AG04450 (cell line): ENCODE measurements at regions not wholly inside any gene's neighbourhood (a gene's known extent, or its start where the extent isn't known, plus 50 kb on each side); places are given as distances from the start of the nearest gene placed in this dataset.

Source experiments
- CTCF ChIA-PET: fragments of 300-600, 350-600 bp; formaldehyde crosslinking; extraction: SDS; loops from one replicate; lab custom pipeline; 2022; ENCODE audit warnings: antibody characterized with exemption, inconsistent platforms; lab: Charles Lee
- POLR2A ChIA-PET: fragments of 350-600 bp; formaldehyde crosslinking; extraction: SDS; loops from one replicate; lab custom pipeline; 2021; ENCODE audit warnings: antibody characterized with exemption, inconsistent platforms; lab: Yijun Ruan, JAX
- DNase-seq: peaks from one replicate; pipeline ENCODE4 v3.0.0-alpha.2; 2011; ENCODE audit warnings: low read depth, low spot score
- H3K27ac ChIP-seq: one replicate; pipeline ENCODE4 v1.5.1; 2012; ENCODE audit warnings: low read depth, low read length, control low read depth
- H3K27me3 ChIP-seq: one replicate; pipeline ENCODE4 v1.6.0; 2012; ENCODE audit warnings: low read length; ENCODE audit not compliant: control insufficient read depth, insufficient read depth
- H3K4me3 ChIP-seq: 2 replicates; pipeline ENCODE4 v1.5.1; 2011; ENCODE audit warnings: mild to moderate bottlenecking, low read depth, low read length, control low read depth
- H3K9me3 ChIP-seq: 2 replicates; pipeline ENCODE4 v1.5.1; 2012; ENCODE audit warnings: low read length; ENCODE audit not compliant: control insufficient read depth, insufficient read depth
- CTCF ChIP-seq: IDR thresholded peaks from 2 replicates; pipeline ENCODE4 v1.5.1; 2011; ENCODE audit warnings: low read depth, low read length, control low read depth, inconsistent platforms

DNA sequence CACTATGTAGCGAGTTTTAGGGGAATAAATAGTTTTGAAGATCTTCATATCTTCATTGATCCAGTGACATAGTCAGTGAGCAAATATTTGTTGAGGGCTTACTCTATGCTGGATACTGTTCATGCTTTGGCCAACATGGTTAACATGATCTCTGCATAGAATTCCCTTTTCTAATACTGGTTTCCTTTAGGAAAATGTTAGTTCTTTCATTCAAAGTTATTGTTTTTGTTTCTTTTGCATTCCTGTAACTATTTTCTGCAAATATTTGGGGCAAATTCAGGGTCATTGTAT is 226.5 kb downstream of the C12orf50 start:
- no peak overlapping the region for H3K27ac ChIP-seq
- ChIA-PET CTCF (interaction anchor here (1.6 kb wide), 1 partner anchor 14 kb away, joined by 3 read pairs; no protein-coding TSS in a partner anchor), POLR2A (no interaction called here)
- TF ChIP-seq CTCF: no peak
- H3K4me3 ChIP-seq: no peak overlapping the region
- no peaks in the 10 kb centered on the region for H3K9me3 ChIP-seq
- H3K27me3 ChIP-seq: no peaks in the 10 kb centered on the region
- DNase-seq: no peak

DNA sequence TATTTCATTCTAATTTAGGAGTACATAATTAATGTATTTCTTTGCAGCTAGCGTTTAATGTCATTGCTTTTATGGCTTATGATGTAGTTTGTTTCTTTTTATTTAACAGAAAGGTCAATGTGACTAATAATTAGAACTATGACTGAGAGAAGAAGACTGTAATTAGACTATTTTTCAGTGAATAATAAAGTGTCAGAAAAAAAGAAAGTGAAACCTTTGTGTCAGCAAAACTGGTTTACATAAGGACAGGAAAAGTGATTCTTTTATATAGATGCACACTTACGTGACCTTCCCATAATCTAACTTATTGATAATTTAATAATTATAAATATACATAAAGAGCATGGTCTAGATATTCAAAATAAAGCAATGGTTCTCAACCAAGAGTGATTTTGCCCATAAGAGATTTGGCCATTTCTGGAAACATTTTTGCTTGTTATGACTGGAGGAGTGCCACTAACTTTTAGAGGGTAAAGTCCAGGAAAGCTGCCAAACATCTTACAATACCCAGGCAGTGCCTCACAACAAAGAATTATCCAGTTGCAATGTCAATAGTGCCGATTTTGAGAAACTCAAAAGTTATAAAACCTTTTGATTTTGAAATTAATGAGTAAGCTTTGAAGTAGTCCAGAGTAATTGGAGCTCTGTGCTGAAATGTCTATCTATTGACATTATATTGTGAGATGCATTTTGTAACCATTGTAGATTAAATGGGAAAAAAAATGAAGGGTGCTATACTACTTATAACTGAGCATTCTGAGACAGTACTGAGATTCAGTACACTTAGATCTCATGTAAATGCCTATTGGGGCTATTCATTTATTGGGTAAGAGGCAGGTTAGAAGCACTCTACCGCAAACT is 227.1 kb downstream of the C12orf50 start:
- H3K27me3 ChIP-seq: no peaks in the 10 kb centered on the region
- ChIA-PET POLR2A (no interaction called here), CTCF (interaction anchor here (1.6 kb wide), 1 partner anchor 14 kb away, joined by 3 read pairs; no protein-coding TSS in a partner anchor)
- H3K4me3 ChIP-seq: no peak overlapping the region
- TF ChIP-seq CTCF: no peak
- DNase-seq: no peak
- no peak overlapping the region for H3K27ac ChIP-seq
- H3K9me3 ChIP-seq: no peaks in the 10 kb centered on the region

GRCh38 chr12:87796961-87797516 is 232.2 kb downstream of the C12orf50 start:
- H3K9me3 ChIP-seq: no peaks in the 10 kb centered on the region
- ChIA-PET POLR2A (no interaction called here), CTCF (no interaction called here)
- H3K4me3 ChIP-seq: no peak overlapping the region
- no peaks in the 10 kb centered on the region for H3K27me3 ChIP-seq
- DNase-seq: no peak
- no peak for TF ChIP-seq CTCF
- no peak overlapping the region for H3K27ac ChIP-seq

- no peak overlapping the region for H3K4me3 ChIP-seq
- CTCF ChIA-PET: no interaction called here
- POLR2A ChIA-PET: no interaction called here
- no peaks in the 10 kb centered on the region for H3K9me3 ChIP-seq
- no peak for TF ChIP-seq CTCF
- DNase-seq: no peak
- no peak overlapping the region for H3K27ac ChIP-seq
- H3K27me3 ChIP-seq: no peaks in the 10 kb centered on the region
These were observed 233.6 kb downstream of the C12orf50 start for GRCh38 chr12:87795555-87795954.

DNA sequence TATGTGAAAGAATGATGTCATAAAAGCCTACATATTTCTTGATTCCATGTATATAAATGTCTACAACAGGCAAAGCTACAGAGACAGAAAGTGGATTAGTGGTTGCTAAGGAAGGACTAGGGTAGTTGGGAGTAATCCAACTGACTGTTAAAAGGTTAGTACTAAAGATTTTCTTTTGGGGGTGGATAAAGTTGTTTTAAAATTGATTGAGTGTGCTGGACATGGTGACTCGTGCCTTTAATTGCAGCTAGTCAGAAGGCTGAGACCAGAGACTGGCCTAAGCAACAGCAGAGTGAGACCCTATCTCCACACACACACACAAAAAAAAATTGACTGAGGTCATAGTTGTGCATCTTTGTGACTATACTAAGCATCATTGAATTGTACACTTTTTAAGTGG is 234.3 kb downstream of the C12orf50 start:
- DNase-seq: no peak
- Histone ChIP-seq H3K27me3 (no peaks in the 10 kb centered on the region), H3K9me3 (no peaks in the 10 kb centered on the region), H3K4me3 (no peak overlapping the region), H3K27ac (no peak overlapping the region)
- ChIA-PET CTCF (no interaction called here), POLR2A (no interaction called here)
- no peak for TF ChIP-seq CTCF
